ENCODE measurements at regions not wholly inside any gene's neighbourhood (a gene's known extent, or its start where the extent isn't known, plus 50 kb on each side); places are given as distances from the start of the nearest gene placed in this dataset.

GRCh38 chr11:96763244-96763643 lies 373.4 kb downstream of the JRKL start:
- ChIA-PET POLR2A (interaction anchor here (0.5 kb wide), 1 partner anchor 8 kb away, joined by 3 read pairs; no protein-coding TSS in a partner anchor), SMC1A (ENCODE audit: uncharacterized antibody, unreplicated experiment) (no interaction called here), CTCF (no interaction called here), RAD21 (ENCODE audit: unreplicated experiment) (no interaction called here)
- Histone ChIP-seq H3K4me1 (ENCODE audit: control insufficient read depth, insufficient read depth, low read length) (no peaks in the 10 kb centered on the region), H4K20me1 (ENCODE audit: control insufficient read depth, insufficient read depth) (no peaks in the 10 kb centered on the region), H3K27me3 (replicated peaks in 1 of 2; ENCODE audit: control insufficient read depth in 2 of 2, insufficient read depth in 2 of 2, low read length in 1 of 2) (no peaks in the 10 kb centered on the region), H2AFZ (ENCODE audit: control insufficient read depth, low read depth, low read length) (no peak overlapping the region), H3K4me3 (no peak overlapping the region), H3K79me2 (ENCODE audit: control insufficient read depth, insufficient read depth, low read length) (no peaks in the 10 kb centered on the region), H3K9ac (ENCODE audit: control insufficient read depth, insufficient read depth, low read length) (no peak overlapping the region), H3K9me3 (replicated peaks; ENCODE audit: control insufficient read depth, insufficient read depth, low read length) (no peaks in the 10 kb centered on the region), H3K4me2 (ENCODE audit: control insufficient read depth, insufficient read depth) (no peak overlapping the region), H3K27ac (ENCODE audit: control insufficient read depth, insufficient read depth) (no peak overlapping the region), H3K36me3 (ENCODE audit: control insufficient read depth in 2 of 2, insufficient read depth in 2 of 2, low read length in 1 of 2) (no peaks in the 10 kb centered on the region)
- in situ Hi-C loops (cut with MboI) (no loop called here), intact Hi-C loops (cut with micrococcal nuclease; ENCODE audit: unreplicated experiment) (no loop called here)
- BruUV-seq (replicated peaks): no TSS peak
- ATAC-seq (no peak), FAIRE-seq (no peak), DNase-seq (ENCODE audit: low read depth, low spot score) (no peak)
- 59% methylated on average over 3 of the region's 3 CpGs for WGBS (ENCODE audit: insufficient coverage, insufficient replicate concordance, low lambda C conversion rate, missing lambda C conversion rate)
- no peak for TF ChIP-seq TARDBP (IDR thresholded peaks at IDR 0.05; ENCODE audit: borderline replicate concordance)

GRCh38 chr11:96778272-96778671 lies 388.5 kb downstream of the JRKL start:
- intact Hi-C loops (cut with micrococcal nuclease; ENCODE audit: unreplicated experiment): no loop called here
- no peak overlapping the region for H3K4me3 ChIP-seq
- ATAC-seq (no peak), FAIRE-seq (no peak), DNase-seq (ENCODE audit: low read depth, low spot score) (no peak)
- in situ Hi-C loops (cut with MboI): no loop called here
- ChIA-PET RAD21 (ENCODE audit: unreplicated experiment) (no interaction called here), SMC1A (ENCODE audit: uncharacterized antibody, unreplicated experiment) (no interaction called here), POLR2A (no interaction called here), CTCF (no interaction called here)
- H3K4me1 ChIP-seq (ENCODE audit: control insufficient read depth, insufficient read depth, low read length): no peaks in the 10 kb centered on the region
- BruUV-seq (replicated peaks): no TSS peak
- TF ChIP-seq SKIL (IDR thresholded peaks at IDR 0.05; ENCODE audit: low read depth, poor library complexity, severe bottlenecking) (no peak), KAT2A (conservative IDR thresholded peaks at IDR 0.05; ENCODE audit: control insufficient read depth, low read depth, low read length) (no peak), STAT3 (IDR thresholded peaks at IDR 0.05; ENCODE audit: low read depth, low read length) (no peak), IRF5 (IDR thresholded peaks at IDR 0.05; ENCODE audit: borderline replicate concordance) (no peak), ZNF24 (IDR thresholded peaks at IDR 0.05) (no peak)
- no peaks in the 10 kb centered on the region for H3K9me3 ChIP-seq (replicated peaks; ENCODE audit: control insufficient read depth, insufficient read depth, low read length)
- no peaks in the 10 kb centered on the region for H3K27me3 ChIP-seq (replicated peaks in 1 of 2; ENCODE audit: control insufficient read depth in 2 of 2, insufficient read depth in 2 of 2, low read length in 1 of 2)
- no peaks in the 10 kb centered on the region for H3K79me2 ChIP-seq (ENCODE audit: control insufficient read depth, insufficient read depth, low read length)
- H3K4me2 ChIP-seq (ENCODE audit: control insufficient read depth, insufficient read depth): no peak overlapping the region
- no peaks in the 10 kb centered on the region for H3K36me3 ChIP-seq (ENCODE audit: control insufficient read depth in 2 of 2, insufficient read depth in 2 of 2, low read length in 1 of 2)
- H2AFZ ChIP-seq (ENCODE audit: control insufficient read depth, low read depth, low read length): no peak overlapping the region
- no peak overlapping the region for H3K27ac ChIP-seq (ENCODE audit: control insufficient read depth, insufficient read depth)
- H4K20me1 ChIP-seq (ENCODE audit: control insufficient read depth, insufficient read depth): no peaks in the 10 kb centered on the region
- H3K9ac ChIP-seq (ENCODE audit: control insufficient read depth, insufficient read depth, low read length): no peak overlapping the region

All from GM12878 (cell line).